AG20443 (cell line): ENCODE measurements at regions not wholly inside any gene's neighbourhood (a gene's known extent, or its start where the extent isn't known, plus 50 kb on each side); places are given as distances from the start of the nearest gene placed in this dataset.

Experiments
- DNase-seq: peaks from one replicate; pipeline ENCODE4 v3.0.0; 2012; ENCODE audit warnings: low spot score, mixed read lengths

- no peak for DNase-seq
Measured at GRCh38 chr4:62344474-62344873, 1144.3 kb downstream of the ADGRL3 start.

- DNase-seq = no peak
Measured at GRCh38 chr4:62342346-62342745, 1142.2 kb downstream of the ADGRL3 start.

GRCh38 chr4:62328526-62328925 is 1128.4 kb downstream of the ADGRL3 start:
- DNase-seq = no peak

- no peak for DNase-seq
Measured at GRCh38 chr4:62327612-62328297, 1127.6 kb downstream of the ADGRL3 start.

- no peak for DNase-seq
Measured at GRCh38 chr4:62324215-62324614, 1124.1 kb downstream of the ADGRL3 start.

- no peak for DNase-seq
Measured at GRCh38 chr4:62320612-62321011, 1120.5 kb downstream of the ADGRL3 start.

- DNase-seq = no peak
Measured at GRCh38 chr4:62302710-62303109, 1102.6 kb downstream of the ADGRL3 start.

GRCh38 chr4:62301500-62301899 is 1101.4 kb downstream of the ADGRL3 start:
- no peak for DNase-seq

- no peak for DNase-seq
Measured at GRCh38 chr4:62293551-62293950, 1093.4 kb downstream of the ADGRL3 start.

- DNase-seq = no peak
Measured at GRCh38 chr4:62292911-62293310, 1092.8 kb downstream of the ADGRL3 start.

GRCh38 chr4:62288808-62289541 is 1088.8 kb downstream of the ADGRL3 start:
- DNase-seq = no peak

- no peak for DNase-seq
Measured at GRCh38 chr4:62285026-62285425, 1084.9 kb downstream of the ADGRL3 start.

GRCh38 chr4:62279689-62280088 is 1079.6 kb downstream of the ADGRL3 start:
- no peak for DNase-seq

- no peak for DNase-seq
Measured at GRCh38 chr4:62275470-62275869, 1075.3 kb downstream of the ADGRL3 start.

GRCh38 chr4:62274782-62275181 is 1074.7 kb downstream of the ADGRL3 start:
- no peak for DNase-seq

GRCh38 chr4:62271107-62271506 is 1071.0 kb downstream of the ADGRL3 start:
- DNase-seq = no peak

GRCh38 chr4:62269918-62270317 is 1069.8 kb downstream of the ADGRL3 start:
- DNase-seq = no peak

- DNase-seq = no peak
Measured at GRCh38 chr4:62263454-62263853, 1063.3 kb downstream of the ADGRL3 start.

GRCh38 chr4:62262676-62263075 is 1062.5 kb downstream of the ADGRL3 start:
- DNase-seq = no peak

GRCh38 chr4:62260254-62260653 is 1060.1 kb downstream of the ADGRL3 start:
- no peak for DNase-seq

- DNase-seq = no peak
Measured at GRCh38 chr4:62256479-62256878, 1056.4 kb downstream of the ADGRL3 start.

- no peak for DNase-seq
Measured at GRCh38 chr4:62252728-62253127, 1052.6 kb downstream of the ADGRL3 start.

- DNase-seq = no peak
Measured at GRCh38 chr4:62250100-62250499, 1050.0 kb downstream of the ADGRL3 start.

- no peak for DNase-seq
Measured at GRCh38 chr4:62243895-62244294, 1043.8 kb downstream of the ADGRL3 start.
